Lower leg skin (tissue), 4 donors: ENCODE measurements at regions not wholly inside any gene's neighbourhood (a gene's known extent, or its start where the extent isn't known, plus 50 kb on each side); places are given as distances from the start of the nearest gene placed in this dataset.

ENCODE experiments used
- DNase-seq, 2 donors: peaks; one replicate each; pipeline ENCODE4 v3.0.0-alpha.2; 2019; ENCODE audit warnings: low spot score in 2 of 2
- H3K4me3 ChIP-seq: fragments of 200-600 bp; sonication (generic); 2 replicates; pipeline ENCODE4 v1.5.1; 2017; ENCODE audit warnings: mild to moderate bottlenecking, low read depth; ENCODE audit not compliant: poor library complexity, severe bottlenecking
- CTCF ChIP-seq, 3 donors: fragments of 450-650 bp; IDR thresholded peaks; one replicate each; pipeline ENCODE4 v1.5.1; 2016; ENCODE audit warnings: antibody characterized with exemption in 3 of 3, mild to moderate bottlenecking in 3 of 3, moderate library complexity in 2 of 3
- POLR2A ChIP-seq, 2 donors: fragments of 450-650 bp; IDR thresholded peaks; one replicate each; pipeline ENCODE4 v1.6.1; 2016 to 2017; ENCODE audit warnings: antibody characterized with exemption in 2 of 2, mild to moderate bottlenecking in 1 of 2, moderate library complexity in 1 of 2
- WGBS, 2 donors: methylation state at CpG; one replicate each; pipeline ENCODE4 v1.1.5; 2018; 5-methylcytosine and 5-hydroxymethylcytosine counted together
- intact Hi-C: fragments of 100-400 bp; cut with DNase I; formaldehyde crosslinking; loops from one replicate; pipeline ENCODE4 v1.15.0; 2023; ENCODE audit warnings: low total_unique reads

GRCh38 chr15:77538027-77538451 lies 94.7 kb downstream of the LINGO1 start:
- no peak overlapping the region for H3K4me3 ChIP-seq
- WGBS, 2 donors: 36 to 53% methylated on average over 7 of the region's 7 CpGs
- DNase-seq: no peak
- intact Hi-C loops: no loop called here
- TF ChIP-seq POLR2A (IDR thresholded peaks at IDR 0.05) (no peak), CTCF (IDR thresholded peaks at IDR 0.05) (no peak)

- no peak overlapping the region for H3K4me3 ChIP-seq
- intact Hi-C loops: no loop called here
- TF ChIP-seq POLR2A (IDR thresholded peaks at IDR 0.05) (no peak), CTCF (IDR thresholded peaks at IDR 0.05) (no peak)
- no peak for DNase-seq
- 92 to 100% methylated on average over 1 of the region's 1 CpG for WGBS, 2 donors
Observed at GRCh38 chr15:77537006-77537405, 95.7 kb downstream of the LINGO1 start.

- DNase-seq: no peak
- intact Hi-C loops: no loop called here
- TF ChIP-seq CTCF (IDR thresholded peaks at IDR 0.05) (no peak), POLR2A (IDR thresholded peaks at IDR 0.05) (no peak)
- H3K4me3 ChIP-seq: no peak overlapping the region
- 91 to 99% methylated on average over 7 of the region's 7 CpGs for WGBS, 2 donors
Observed at GRCh38 chr15:77535845-77536244, 96.9 kb downstream of the LINGO1 start.
